ENCODE measurements at regions not wholly inside any gene's neighbourhood (a gene's known extent, or its start where the extent isn't known, plus 50 kb on each side); places are given as distances from the start of the nearest gene placed in this dataset.

DNA sequence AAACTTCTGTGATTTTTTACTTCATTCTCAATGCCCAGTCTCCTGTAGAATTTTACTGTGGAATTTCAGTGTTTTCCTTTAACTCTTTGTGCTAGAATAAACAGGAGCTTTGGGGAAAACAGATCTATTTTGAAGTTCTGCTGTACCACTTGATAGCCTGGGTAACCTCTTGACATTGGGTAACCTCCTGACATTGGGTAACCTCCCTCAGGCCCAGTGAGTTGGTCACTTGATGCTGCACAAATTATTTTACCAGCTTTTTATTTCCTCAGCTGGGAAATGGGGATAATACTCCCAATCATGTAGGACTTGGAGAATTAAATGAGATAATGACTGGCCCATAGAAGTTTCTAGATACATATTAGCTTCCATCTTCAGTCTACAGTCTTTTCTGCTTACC lies 137.3 kb upstream of the TOP1 start:
- Histone ChIP-seq H3K4me1 (ENCODE audit: control insufficient read depth in 4 of 4, insufficient read depth in 4 of 4, low read length in 3 of 4) (peaks cover 0 to 11% (median 8%) of the 10 kb centered on the region in 4 donors), H3K27me3 (ENCODE audit: control insufficient read depth in 4 of 4, insufficient read depth in 4 of 4, low read length in 3 of 4) (no peaks in the 10 kb centered on the region), H3K4me3 (ENCODE audit: low read depth in 1 of 3, low read length in 3 of 3) (no peak overlapping the region), H3K27ac (ENCODE audit: low read depth in 1 of 2, low read length in 2 of 2) (no peak overlapping the region), H3K9ac (ENCODE audit: low read depth in 1 of 2, low read length in 2 of 2) (no peak overlapping the region), H3K9me3 (ENCODE audit: control insufficient read depth in 4 of 4, low read length in 3 of 4) (no peaks in the 10 kb centered on the region), H3K36me3 (ENCODE audit: control insufficient read depth in 4 of 4, insufficient read depth in 3 of 4, low read depth in 1 of 4, low read length in 3 of 4) (no peaks in the 10 kb centered on the region)
- TF ChIP-seq HNF4G (IDR thresholded peaks at IDR 0.05) (no peak), RXRA (IDR thresholded peaks at IDR 0.05) (peak in 1 of 2 donors; percentile 19), YY1 (IDR thresholded peaks at IDR 0.05) (no peak)
- no peak for DNase-seq (ENCODE audit: low spot score)

DNA sequence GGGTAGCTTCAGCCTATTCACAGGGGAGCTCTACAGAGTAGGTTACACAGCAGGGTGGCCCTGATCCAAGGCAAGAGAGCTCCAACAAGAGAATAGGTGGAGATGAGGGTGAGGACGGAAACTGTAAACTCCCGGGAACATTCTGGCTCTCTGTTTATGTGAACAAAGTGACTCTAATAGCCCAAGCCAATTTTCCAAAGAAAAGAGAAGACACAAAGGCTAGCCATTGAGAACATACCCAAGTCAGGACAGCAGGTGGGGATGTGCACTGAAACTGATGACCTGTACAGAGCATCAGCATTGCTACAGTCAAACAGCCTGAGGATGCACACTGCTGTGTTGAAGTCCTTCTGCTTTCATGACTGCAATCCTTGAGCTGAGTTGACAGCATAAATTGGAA lies 136.0 kb upstream of the TOP1 start:
- Histone ChIP-seq H3K9me3 (ENCODE audit: control insufficient read depth in 4 of 4, low read length in 3 of 4) (no peaks in the 10 kb centered on the region), H3K9ac (ENCODE audit: low read depth in 1 of 2, low read length in 2 of 2) (no peak overlapping the region), H3K4me1 (ENCODE audit: control insufficient read depth in 4 of 4, insufficient read depth in 4 of 4, low read length in 3 of 4) (peaks cover 0 to 11% (median 8%) of the 10 kb centered on the region in 4 donors), H3K27me3 (ENCODE audit: control insufficient read depth in 4 of 4, insufficient read depth in 4 of 4, low read length in 3 of 4) (no peaks in the 10 kb centered on the region), H3K36me3 (ENCODE audit: control insufficient read depth in 4 of 4, insufficient read depth in 3 of 4, low read depth in 1 of 4, low read length in 3 of 4) (no peaks in the 10 kb centered on the region), H3K27ac (ENCODE audit: low read depth in 1 of 2, low read length in 2 of 2) (no peak overlapping the region), H3K4me3 (ENCODE audit: low read depth in 1 of 3, low read length in 3 of 3) (no peak overlapping the region)
- DNase-seq (ENCODE audit: low spot score): no peak
- WGBS: 31% methylated on average over 2 of the region's 2 CpGs
- TF ChIP-seq, protein P1, sequence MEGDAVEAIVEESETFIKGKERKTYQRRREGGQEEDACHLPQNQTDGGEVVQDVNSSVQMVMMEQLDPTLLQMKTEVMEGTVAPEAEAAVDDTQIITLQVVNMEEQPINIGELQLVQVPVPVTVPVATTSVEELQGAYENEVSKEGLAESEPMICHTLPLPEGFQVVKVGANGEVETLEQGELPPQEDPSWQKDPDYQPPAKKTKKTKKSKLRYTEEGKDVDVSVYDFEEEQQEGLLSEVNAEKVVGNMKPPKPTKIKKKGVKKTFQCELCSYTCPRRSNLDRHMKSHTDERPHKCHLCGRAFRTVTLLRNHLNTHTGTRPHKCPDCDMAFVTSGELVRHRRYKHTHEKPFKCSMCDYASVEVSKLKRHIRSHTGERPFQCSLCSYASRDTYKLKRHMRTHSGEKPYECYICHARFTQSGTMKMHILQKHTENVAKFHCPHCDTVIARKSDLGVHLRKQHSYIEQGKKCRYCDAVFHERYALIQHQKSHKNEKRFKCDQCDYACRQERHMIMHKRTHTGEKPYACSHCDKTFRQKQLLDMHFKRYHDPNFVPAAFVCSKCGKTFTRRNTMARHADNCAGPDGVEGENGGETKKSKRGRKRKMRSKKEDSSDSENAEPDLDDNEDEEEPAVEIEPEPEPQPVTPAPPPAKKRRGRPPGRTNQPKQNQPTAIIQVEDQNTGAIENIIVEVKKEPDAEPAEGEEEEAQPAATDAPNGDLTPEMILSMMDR (IDR thresholded peaks at IDR 0.05; ENCODE audit: low read depth, low read length, missing input control): no peak
- TF ChIP-seq FOXA2 (IDR thresholded peaks at IDR 0.05) (no peak), RAD21 (IDR thresholded peaks at IDR 0.05) (no peak), GABPA (IDR thresholded peaks at IDR 0.05 in 1 of 2, conservative IDR thresholded peaks at IDR 0.05 in 1 of 2) (no peak), ZBTB33 (IDR thresholded peaks at IDR 0.05) (no peak), HNF4G (IDR thresholded peaks at IDR 0.05) (no peak), YY1 (IDR thresholded peaks at IDR 0.05) (no peak), JUND (IDR thresholded peaks at IDR 0.05) (no peak), FOXA1 (IDR thresholded peaks at IDR 0.05) (no peak), SP1 (IDR thresholded peaks at IDR 0.05) (no peak), NR2F2 (IDR thresholded peaks at IDR 0.05) (no peak), MAX (IDR thresholded peaks at IDR 0.05) (no peak), EGR1 (IDR thresholded peaks at IDR 0.05; ENCODE audit: low read depth in 2 of 2) (no peak)
- TF ChIP-seq, protein P2, sequence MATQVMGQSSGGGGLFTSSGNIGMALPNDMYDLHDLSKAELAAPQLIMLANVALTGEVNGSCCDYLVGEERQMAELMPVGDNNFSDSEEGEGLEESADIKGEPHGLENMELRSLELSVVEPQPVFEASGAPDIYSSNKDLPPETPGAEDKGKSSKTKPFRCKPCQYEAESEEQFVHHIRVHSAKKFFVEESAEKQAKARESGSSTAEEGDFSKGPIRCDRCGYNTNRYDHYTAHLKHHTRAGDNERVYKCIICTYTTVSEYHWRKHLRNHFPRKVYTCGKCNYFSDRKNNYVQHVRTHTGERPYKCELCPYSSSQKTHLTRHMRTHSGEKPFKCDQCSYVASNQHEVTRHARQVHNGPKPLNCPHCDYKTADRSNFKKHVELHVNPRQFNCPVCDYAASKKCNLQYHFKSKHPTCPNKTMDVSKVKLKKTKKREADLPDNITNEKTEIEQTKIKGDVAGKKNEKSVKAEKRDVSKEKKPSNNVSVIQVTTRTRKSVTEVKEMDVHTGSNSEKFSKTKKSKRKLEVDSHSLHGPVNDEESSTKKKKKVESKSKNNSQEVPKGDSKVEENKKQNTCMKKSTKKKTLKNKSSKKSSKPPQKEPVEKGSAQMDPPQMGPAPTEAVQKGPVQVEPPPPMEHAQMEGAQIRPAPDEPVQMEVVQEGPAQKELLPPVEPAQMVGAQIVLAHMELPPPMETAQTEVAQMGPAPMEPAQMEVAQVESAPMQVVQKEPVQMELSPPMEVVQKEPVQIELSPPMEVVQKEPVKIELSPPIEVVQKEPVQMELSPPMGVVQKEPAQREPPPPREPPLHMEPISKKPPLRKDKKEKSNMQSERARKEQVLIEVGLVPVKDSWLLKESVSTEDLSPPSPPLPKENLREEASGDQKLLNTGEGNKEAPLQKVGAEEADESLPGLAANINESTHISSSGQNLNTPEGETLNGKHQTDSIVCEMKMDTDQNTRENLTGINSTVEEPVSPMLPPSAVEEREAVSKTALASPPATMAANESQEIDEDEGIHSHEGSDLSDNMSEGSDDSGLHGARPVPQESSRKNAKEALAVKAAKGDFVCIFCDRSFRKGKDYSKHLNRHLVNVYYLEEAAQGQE (IDR thresholded peaks at IDR 0.05): no peak
- TF ChIP-seq, protein P3, sequence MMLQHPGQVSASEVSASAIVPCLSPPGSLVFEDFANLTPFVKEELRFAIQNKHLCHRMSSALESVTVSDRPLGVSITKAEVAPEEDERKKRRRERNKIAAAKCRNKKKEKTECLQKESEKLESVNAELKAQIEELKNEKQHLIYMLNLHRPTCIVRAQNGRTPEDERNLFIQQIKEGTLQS (IDR thresholded peaks at IDR 0.05): no peak
